HFFc6 (cell line): ENCODE measurements at regions not wholly inside any gene's neighbourhood (a gene's known extent, or its start where the extent isn't known, plus 50 kb on each side); places are given as distances from the start of the nearest gene placed in this dataset.
"Not testable (repeated sequence)": the region's sequence is repeated elsewhere in the genome, so short reads cannot be mapped to it uniquely, and the experiment has no call there.

Experiments used
- DNase-seq: peaks from one replicate; pipeline ENCODE4 v3.0.0-alpha.2; 2018
- H3K27ac Mint-ChIP-seq: 2 replicates; pipeline ENCODE4 v1.8.0; 2020; ENCODE audit warnings: mild to moderate bottlenecking, mixed read lengths
- H3K27me3 Mint-ChIP-seq: 2 replicates; pipeline ENCODE4 v1.8.0; 2021; ENCODE audit warnings: mild to moderate bottlenecking, moderate library complexity, mixed read lengths; ENCODE audit not compliant: insufficient read depth
- H3K36me3 Mint-ChIP-seq: 2 replicates; pipeline ENCODE4 v1.8.0; 2021; ENCODE audit warnings: low read depth, mixed read lengths
- H3K4me1 Mint-ChIP-seq: 2 replicates; pipeline ENCODE4 v1.8.0; 2020; ENCODE audit warnings: low read depth, mixed read lengths
- H3K4me3 Mint-ChIP-seq: 2 replicates; pipeline ENCODE4 v1.8.0; 2020; ENCODE audit warnings: mild to moderate bottlenecking, moderate library complexity, mixed read lengths
- H3K9me3 Mint-ChIP-seq: 2 replicates; pipeline ENCODE4 v1.8.0; 2020; ENCODE audit warnings: mild to moderate bottlenecking, mixed read lengths
- TF ChIP-seq, protein P1 (sequence below): fragments of 200-600 bp; sonication (generic); IDR thresholded peaks from 2 replicates; pipeline ENCODE4 v1.5.0; 2021; ENCODE audit warnings: antibody characterized with exemption, mild to moderate bottlenecking

DNA sequence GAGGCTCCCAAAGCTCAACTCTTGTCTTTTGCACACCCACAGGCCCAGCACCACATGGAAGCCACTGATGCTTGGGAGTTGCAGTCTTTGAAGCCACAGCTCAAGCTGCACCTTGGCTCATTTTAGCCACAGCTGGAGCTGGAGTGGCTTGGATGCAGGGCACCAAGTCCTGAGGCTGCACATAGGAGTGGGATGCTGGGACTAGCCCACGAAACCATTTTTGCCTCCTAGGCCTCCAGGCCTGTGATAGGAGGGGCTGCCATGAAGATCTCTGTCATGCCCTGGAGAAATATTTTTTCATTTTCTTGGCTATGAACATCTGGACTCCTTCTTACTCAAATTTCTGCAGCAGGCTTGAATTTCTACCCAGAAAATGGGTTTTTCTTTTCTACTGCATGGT is 438.5 kb upstream of the TNC start:
- Mint-ChIP-seq H3K27me3 (peaks cover 4% of the 10 kb centered on the region; the same call in 1 of the 2 replicates), H3K4me1 (peaks cover 9% of the 10 kb centered on the region), H3K9me3 (peaks cover 30% of the 10 kb centered on the region), H3K4me3 (no peak overlapping the region), H3K36me3 (peaks cover 29% of the 10 kb centered on the region), H3K27ac (no peak overlapping the region)
- no peak for DNase-seq
- TF ChIP-seq, protein P1, sequence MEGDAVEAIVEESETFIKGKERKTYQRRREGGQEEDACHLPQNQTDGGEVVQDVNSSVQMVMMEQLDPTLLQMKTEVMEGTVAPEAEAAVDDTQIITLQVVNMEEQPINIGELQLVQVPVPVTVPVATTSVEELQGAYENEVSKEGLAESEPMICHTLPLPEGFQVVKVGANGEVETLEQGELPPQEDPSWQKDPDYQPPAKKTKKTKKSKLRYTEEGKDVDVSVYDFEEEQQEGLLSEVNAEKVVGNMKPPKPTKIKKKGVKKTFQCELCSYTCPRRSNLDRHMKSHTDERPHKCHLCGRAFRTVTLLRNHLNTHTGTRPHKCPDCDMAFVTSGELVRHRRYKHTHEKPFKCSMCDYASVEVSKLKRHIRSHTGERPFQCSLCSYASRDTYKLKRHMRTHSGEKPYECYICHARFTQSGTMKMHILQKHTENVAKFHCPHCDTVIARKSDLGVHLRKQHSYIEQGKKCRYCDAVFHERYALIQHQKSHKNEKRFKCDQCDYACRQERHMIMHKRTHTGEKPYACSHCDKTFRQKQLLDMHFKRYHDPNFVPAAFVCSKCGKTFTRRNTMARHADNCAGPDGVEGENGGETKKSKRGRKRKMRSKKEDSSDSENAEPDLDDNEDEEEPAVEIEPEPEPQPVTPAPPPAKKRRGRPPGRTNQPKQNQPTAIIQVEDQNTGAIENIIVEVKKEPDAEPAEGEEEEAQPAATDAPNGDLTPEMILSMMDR: no peak

DNA sequence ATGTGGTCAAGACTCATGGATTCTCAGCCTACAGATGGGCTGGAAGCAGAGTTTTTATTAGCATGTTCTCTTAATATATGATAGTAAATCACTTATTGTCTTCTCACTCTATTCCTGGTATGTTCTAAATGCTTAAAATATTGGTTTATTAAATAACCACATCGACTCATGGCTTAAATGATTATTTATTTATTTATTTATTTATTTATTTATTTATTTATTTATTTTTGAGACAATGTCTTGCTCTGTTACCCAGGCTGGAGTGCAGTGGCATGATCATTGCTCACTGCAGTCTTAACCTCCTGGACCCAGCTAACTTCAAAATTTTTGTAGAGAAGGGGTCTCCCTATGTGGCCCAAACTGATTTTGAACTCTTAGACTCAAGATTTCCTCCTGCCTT is 457.2 kb upstream of the TNC start:
- peaks cover 5% of the 10 kb centered on the region; the same call in 1 of the 2 replicates for H3K27me3 Mint-ChIP-seq
- DNase-seq: no peak
- no peaks in the 10 kb centered on the region for H3K4me1 Mint-ChIP-seq
- no peaks in the 10 kb centered on the region for H3K36me3 Mint-ChIP-seq
- no peak overlapping the region for H3K27ac Mint-ChIP-seq
- no peak overlapping the region for H3K4me3 Mint-ChIP-seq
- TF ChIP-seq, protein P1: no peak
- H3K9me3 Mint-ChIP-seq: no peaks in the 10 kb centered on the region

DNA sequence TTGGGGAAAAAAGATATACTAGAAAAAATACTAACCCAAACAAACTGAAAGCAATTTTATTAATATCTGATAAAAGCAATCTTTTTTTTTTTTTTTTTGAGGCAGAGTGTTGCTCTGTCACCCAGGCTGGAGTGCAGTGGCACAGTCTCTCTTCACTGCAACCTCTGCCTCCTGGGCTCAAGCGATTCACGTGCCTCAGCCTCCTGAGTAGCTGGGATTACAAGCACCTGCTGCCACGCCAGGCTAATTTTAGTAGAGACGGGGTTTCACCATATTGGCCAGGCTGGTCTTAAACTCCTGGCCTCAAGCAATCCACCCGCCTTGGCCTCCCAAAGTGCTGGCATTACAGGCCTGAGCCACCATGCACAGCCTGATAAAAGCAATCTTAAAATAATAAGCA is 467.5 kb upstream of the TNC start:
- peaks cover 16% of the 10 kb centered on the region for H3K4me1 Mint-ChIP-seq
- not testable (repeated sequence) for H3K36me3 Mint-ChIP-seq, H3K27me3 Mint-ChIP-seq, H3K27ac Mint-ChIP-seq, H3K9me3 Mint-ChIP-seq, DNase-seq, H3K4me3 Mint-ChIP-seq

DNA sequence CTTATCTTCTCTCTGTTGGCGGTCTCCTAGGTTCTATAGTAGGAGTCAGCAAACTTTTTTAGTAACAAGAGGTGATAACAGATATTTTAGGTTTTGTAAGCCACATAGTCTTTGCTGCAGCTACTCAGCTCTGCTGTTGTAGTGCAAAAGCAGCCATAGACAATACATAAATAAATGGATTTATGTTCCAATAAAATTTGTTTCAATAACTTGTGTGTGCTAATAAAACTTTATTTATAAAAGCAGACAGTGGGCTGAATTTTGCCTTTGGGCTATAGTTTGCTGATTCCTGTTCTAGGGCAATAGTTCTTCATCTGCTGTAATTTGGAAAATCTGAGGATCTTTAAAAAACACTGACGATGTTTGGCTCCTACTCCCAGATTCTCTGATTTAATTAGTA is 469.4 kb upstream of the TNC start:
- TF ChIP-seq, protein P1: no peak
- Mint-ChIP-seq H3K9me3 (no peaks in the 10 kb centered on the region), H3K27ac (no peak overlapping the region), H3K4me3 (no peak overlapping the region), H3K27me3 (no peaks in the 10 kb centered on the region), H3K4me1 (peaks cover 33% of the 10 kb centered on the region), H3K36me3 (no peaks in the 10 kb centered on the region)
- DNase-seq: no peak

DNA sequence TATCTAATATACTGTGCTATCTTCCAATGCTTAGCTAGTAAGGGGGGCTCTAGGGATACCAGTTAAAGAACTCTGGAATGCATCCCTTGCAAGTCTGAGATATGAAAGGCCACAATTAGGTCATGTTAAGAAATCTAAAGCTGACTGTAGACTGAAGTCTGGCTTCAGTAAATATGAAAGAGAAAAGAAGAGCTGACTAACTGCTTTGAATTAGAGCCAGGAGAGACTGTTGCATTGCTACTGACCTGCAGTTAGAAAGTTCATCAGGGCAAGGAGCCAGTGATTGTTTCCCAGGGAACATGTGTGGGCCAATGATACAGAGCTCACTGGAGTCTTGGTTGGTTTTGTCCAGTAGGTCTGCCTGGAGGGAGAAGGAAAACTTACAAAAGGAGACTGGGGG is 472.1 kb upstream of the TNC start:
- H3K27me3 Mint-ChIP-seq: no peaks in the 10 kb centered on the region
- peak overlapping the region; percentile 92 for H3K27ac Mint-ChIP-seq
- H3K4me3 Mint-ChIP-seq: peak overlapping the region; percentile 45
- no peaks in the 10 kb centered on the region for H3K36me3 Mint-ChIP-seq
- H3K9me3 Mint-ChIP-seq: no peaks in the 10 kb centered on the region
- peaks cover 60% of the 10 kb centered on the region for H3K4me1 Mint-ChIP-seq
- peak; percentile 87 for DNase-seq
- TF ChIP-seq, protein P1: no peak

DNA sequence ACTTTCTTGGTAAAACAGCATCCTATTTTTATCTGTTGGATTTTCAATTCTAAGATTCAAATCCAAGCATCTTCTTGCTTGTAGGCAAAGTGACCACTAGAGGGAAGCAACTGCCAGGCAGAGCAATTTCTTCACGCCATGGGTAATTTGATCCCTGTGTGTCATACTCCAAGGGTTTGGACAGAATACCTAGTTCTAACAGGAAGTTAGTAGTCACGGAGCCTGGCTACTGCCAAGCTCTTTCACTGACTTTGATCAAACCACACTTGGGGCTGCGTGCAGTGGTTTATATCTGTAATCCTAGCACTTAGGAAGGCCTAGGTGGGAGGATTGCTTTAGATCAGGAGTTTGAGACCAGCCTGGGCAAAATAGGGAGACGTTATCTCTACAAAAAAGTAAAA is 473.6 kb upstream of the TNC start:
- Mint-ChIP-seq H3K9me3 (no peaks in the 10 kb centered on the region), H3K27ac (peak overlapping the region; percentile 95), H3K27me3 (no peaks in the 10 kb centered on the region), H3K4me3 (peak overlapping the region; percentile 40), H3K4me1 (peaks cover 76% of the 10 kb centered on the region), H3K36me3 (no peaks in the 10 kb centered on the region)
- TF ChIP-seq, protein P1: peak; percentile 98
- peak; percentile 99 for DNase-seq
